ENCODE measurements at regions not wholly inside any gene's neighbourhood (a gene's known extent, or its start where the extent isn't known, plus 50 kb on each side); places are given as distances from the start of the nearest gene placed in this dataset.

DNA sequence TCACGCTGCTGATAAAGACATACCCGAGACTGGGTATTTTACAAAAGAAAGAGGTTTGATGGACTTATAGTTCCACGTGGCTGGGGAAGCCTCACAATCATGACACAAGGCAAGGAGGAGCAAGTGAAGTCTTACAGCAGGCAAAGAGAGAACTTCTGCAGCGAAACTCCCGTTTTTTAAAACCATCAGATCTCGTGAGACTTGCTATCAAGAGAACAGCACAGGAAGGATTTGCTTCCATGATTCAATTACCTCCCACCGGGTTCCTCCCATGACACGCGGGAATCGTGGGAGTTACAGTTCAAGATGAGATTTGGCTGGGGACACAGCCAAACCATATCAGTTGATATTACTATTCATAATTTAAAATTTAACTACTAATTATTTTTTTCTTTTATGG lies 157.3 kb upstream of the ATXN1 start:
- no peak for TF ChIP-seq POLR2A (IDR thresholded peaks at IDR 0.05)
- TF ChIP-seq, protein P1, sequence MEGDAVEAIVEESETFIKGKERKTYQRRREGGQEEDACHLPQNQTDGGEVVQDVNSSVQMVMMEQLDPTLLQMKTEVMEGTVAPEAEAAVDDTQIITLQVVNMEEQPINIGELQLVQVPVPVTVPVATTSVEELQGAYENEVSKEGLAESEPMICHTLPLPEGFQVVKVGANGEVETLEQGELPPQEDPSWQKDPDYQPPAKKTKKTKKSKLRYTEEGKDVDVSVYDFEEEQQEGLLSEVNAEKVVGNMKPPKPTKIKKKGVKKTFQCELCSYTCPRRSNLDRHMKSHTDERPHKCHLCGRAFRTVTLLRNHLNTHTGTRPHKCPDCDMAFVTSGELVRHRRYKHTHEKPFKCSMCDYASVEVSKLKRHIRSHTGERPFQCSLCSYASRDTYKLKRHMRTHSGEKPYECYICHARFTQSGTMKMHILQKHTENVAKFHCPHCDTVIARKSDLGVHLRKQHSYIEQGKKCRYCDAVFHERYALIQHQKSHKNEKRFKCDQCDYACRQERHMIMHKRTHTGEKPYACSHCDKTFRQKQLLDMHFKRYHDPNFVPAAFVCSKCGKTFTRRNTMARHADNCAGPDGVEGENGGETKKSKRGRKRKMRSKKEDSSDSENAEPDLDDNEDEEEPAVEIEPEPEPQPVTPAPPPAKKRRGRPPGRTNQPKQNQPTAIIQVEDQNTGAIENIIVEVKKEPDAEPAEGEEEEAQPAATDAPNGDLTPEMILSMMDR (IDR thresholded peaks at IDR 0.05): no peak
- no peak for TF ChIP-seq POLR2AphosphoS5 (IDR thresholded peaks at IDR 0.05)
